ENCODE measurements at regions not wholly inside any gene's neighbourhood (a gene's known extent, or its start where the extent isn't known, plus 50 kb on each side); places are given as distances from the start of the nearest gene placed in this dataset.

- no peak overlapping the region for H3K56ac ChIP-seq (ENCODE audit: insufficient read length, low read depth, low read length)
- H3K14ac ChIP-seq (ENCODE audit: insufficient read depth, low read length): no peak overlapping the region
- Mint-ChIP-seq H3K27ac (no peak overlapping the region), H3K27me3 (ENCODE audit: low read depth) (no peaks in the 10 kb centered on the region), H3K36me3 (ENCODE audit: insufficient read depth in 1 of 3, low read depth in 3 of 3) (no peaks in the 10 kb centered on the region), H3K9me3 (no peaks in the 10 kb centered on the region), H3K4me1 (peaks cover 0 to 3% of the 10 kb centered on the region in 2 experiments; a peak in 1 of 4 replicates), H3K4me3 (no peak overlapping the region)
- H3K79me1 ChIP-seq (ENCODE audit: insufficient read depth, low read depth, low read length, poor library complexity, severe bottlenecking): no peaks in the 10 kb centered on the region
- H3K27me3 ChIP-seq (ENCODE audit: insufficient read depth, low read length): no peaks in the 10 kb centered on the region
- H2BK120ac ChIP-seq (ENCODE audit: low read depth, low read length, poor library complexity, severe bottlenecking): no peak overlapping the region
- peak overlapping the region; percentile 17 for H3T11ph ChIP-seq (ENCODE audit: low read length)
- H3K23ac ChIP-seq (ENCODE audit: insufficient read length, low read depth, low read length): no peak overlapping the region
- no peak overlapping the region for H4K91ac ChIP-seq (ENCODE audit: insufficient read length, low read depth, low read length)
- H2AFZ ChIP-seq (ENCODE audit: low read length): no peak overlapping the region
- H2BK5ac ChIP-seq (ENCODE audit: insufficient read length, low read length): no peak overlapping the region
- no peak overlapping the region for H3K4ac ChIP-seq (ENCODE audit: low read depth, low read length)
- no peaks in the 10 kb centered on the region for H3K23me2 ChIP-seq (ENCODE audit: insufficient read length, low read depth, low read length, poor library complexity, severe bottlenecking)
- H2BK15ac ChIP-seq (ENCODE audit: low read depth, low read length): no peak overlapping the region
- DNase-seq: no peak
- TF ChIP-seq CTCF (conservative IDR thresholded peaks at IDR 0.05): no peak
- no CpG with 5 or more reads among the region's 1 CpG for WGBS (ENCODE audit: extremely low coverage, insufficient read length, low lambda C conversion rate)
- no peak overlapping the region for H3K9ac ChIP-seq (ENCODE audit: extremely low read depth, insufficient read length, low read length)
- H3K4me1 ChIP-seq (ENCODE audit: insufficient read depth, low read length): no peaks in the 10 kb centered on the region
- no peak overlapping the region for H4K8ac ChIP-seq (replicated peaks; ENCODE audit: insufficient read length, low read depth, low read length)
- H3K9me3 ChIP-seq (ENCODE audit: control insufficient read depth, low read depth, low read length): no peaks in the 10 kb centered on the region
- H4K5ac ChIP-seq (ENCODE audit: insufficient read length, low read depth, low read length): no peak overlapping the region
- no peak overlapping the region for H2AK5ac ChIP-seq (ENCODE audit: insufficient read length, low read length)
- H2BK20ac ChIP-seq (ENCODE audit: low read depth, low read length, poor library complexity, severe bottlenecking): no peak overlapping the region
- no peaks in the 10 kb centered on the region for H4K20me1 ChIP-seq (ENCODE audit: control insufficient read depth, insufficient read depth, insufficient read length)
- H3K4me2 ChIP-seq (ENCODE audit: insufficient read depth, insufficient read length, low read length): no peak overlapping the region
- H2BK12ac ChIP-seq (ENCODE audit: insufficient read length, low read depth, low read length): no peak overlapping the region
- H3K79me2 ChIP-seq (ENCODE audit: insufficient read depth, low read length): no peaks in the 10 kb centered on the region
- no peak overlapping the region for H3K27ac ChIP-seq (ENCODE audit: insufficient read length, low read depth, low read length)
- H3K18ac ChIP-seq (ENCODE audit: insufficient read length, low read depth, low read length): no peak overlapping the region
Measured at GRCh38 chr4:58413849-58414248, 1303.7 kb upstream of the IGFBP7 start.
